ENCODE measurements at regions not wholly inside any gene's neighbourhood (a gene's known extent, or its start where the extent isn't known, plus 50 kb on each side); places are given as distances from the start of the nearest gene placed in this dataset.

GRCh38 chr5:67541875-67542274 is 345.3 kb upstream of the CD180 start:
- ATAC-seq = no peak

- ATAC-seq = no peak
Observed at GRCh38 chr5:67538855-67539506, 342.4 kb upstream of the CD180 start.

- ATAC-seq = no peak
Observed at GRCh38 chr5:67537439-67538148, 341.0 kb upstream of the CD180 start.

- no peak for ATAC-seq
Observed at GRCh38 chr5:67536866-67537265, 340.3 kb upstream of the CD180 start.

GRCh38 chr5:67530609-67531255 is 334.1 kb upstream of the CD180 start:
- no peak for ATAC-seq

GRCh38 chr5:67528953-67529352 is 332.4 kb upstream of the CD180 start:
- ATAC-seq = no peak

GRCh38 chr5:67526793-67527192 is 330.2 kb upstream of the CD180 start:
- no peak for ATAC-seq

- ATAC-seq = no peak
Observed at GRCh38 chr5:67520161-67520908, 323.7 kb upstream of the CD180 start.

- ATAC-seq = no peak
Observed at GRCh38 chr5:67518227-67518626, 321.6 kb upstream of the CD180 start.

- no peak for ATAC-seq
Observed at GRCh38 chr5:67516948-67517565, 320.5 kb upstream of the CD180 start.

GRCh38 chr5:67515762-67516161 is 319.2 kb upstream of the CD180 start:
- ATAC-seq = no peak

GRCh38 chr5:67515020-67515689 is 318.6 kb upstream of the CD180 start:
- ATAC-seq = no peak

GRCh38 chr5:67512758-67513157 is 316.2 kb upstream of the CD180 start:
- ATAC-seq = no peak

- no peak for ATAC-seq
Observed at GRCh38 chr5:67511911-67512310, 315.3 kb upstream of the CD180 start.

- no peak for ATAC-seq
Observed at GRCh38 chr5:67510204-67510603, 313.6 kb upstream of the CD180 start.

GRCh38 chr5:67509402-67510186 is 313.0 kb upstream of the CD180 start:
- ATAC-seq = no peak

- ATAC-seq = no peak
Observed at GRCh38 chr5:67506241-67506640, 309.6 kb upstream of the CD180 start.

GRCh38 chr5:67502951-67503350 is 306.4 kb upstream of the CD180 start:
- ATAC-seq = no peak

GRCh38 chr5:67496051-67496450 is 299.5 kb upstream of the CD180 start:
- ATAC-seq = no peak

GRCh38 chr5:67495072-67495471 is 298.5 kb upstream of the CD180 start:
- no peak for ATAC-seq

GRCh38 chr5:67494186-67494855 is 297.7 kb upstream of the CD180 start:
- ATAC-seq = no peak

Data from esophagus mucosa (tissue), 1 donor.